Lower leg skin (tissue), 3 donors: ENCODE measurements at regions not wholly inside any gene's neighbourhood (a gene's known extent, or its start where the extent isn't known, plus 50 kb on each side); places are given as distances from the start of the nearest gene placed in this dataset.

Experiments
- POLR2A ChIP-seq, 2 donors: fragments of 450-650 bp; IDR thresholded peaks; one replicate each; pipeline ENCODE4 v1.6.1; 2016 to 2017; ENCODE audit warnings: antibody characterized with exemption in 2 of 2, mild to moderate bottlenecking in 1 of 2, moderate library complexity in 1 of 2
- TF ChIP-seq, protein P1 (sequence below), 3 donors: fragments of 450-650 bp; IDR thresholded peaks; one replicate each; pipeline ENCODE4 v1.5.1; 2016; ENCODE audit warnings: antibody characterized with exemption in 3 of 3, mild to moderate bottlenecking in 3 of 3, moderate library complexity in 2 of 3

DNA sequence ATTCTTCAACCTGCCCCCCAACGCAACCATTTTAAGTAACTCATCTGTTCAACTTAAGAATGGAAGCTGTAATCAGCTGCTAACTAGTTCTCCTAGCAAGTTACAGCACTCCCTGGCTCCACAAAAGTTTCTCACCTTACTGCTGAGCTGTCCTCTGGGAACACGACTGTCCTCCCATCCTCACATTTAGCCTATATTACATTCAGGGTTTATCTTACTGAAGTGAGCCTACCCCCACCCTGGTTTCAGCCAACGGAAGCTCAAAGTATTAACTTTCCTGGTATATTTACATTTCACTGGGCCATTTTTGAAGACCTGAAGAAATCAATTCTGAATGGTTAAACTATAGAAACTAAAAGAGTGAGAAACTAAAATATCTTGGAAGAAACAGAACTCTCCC lies 64.9 kb upstream of the TANK start:
- TF ChIP-seq, protein P1, sequence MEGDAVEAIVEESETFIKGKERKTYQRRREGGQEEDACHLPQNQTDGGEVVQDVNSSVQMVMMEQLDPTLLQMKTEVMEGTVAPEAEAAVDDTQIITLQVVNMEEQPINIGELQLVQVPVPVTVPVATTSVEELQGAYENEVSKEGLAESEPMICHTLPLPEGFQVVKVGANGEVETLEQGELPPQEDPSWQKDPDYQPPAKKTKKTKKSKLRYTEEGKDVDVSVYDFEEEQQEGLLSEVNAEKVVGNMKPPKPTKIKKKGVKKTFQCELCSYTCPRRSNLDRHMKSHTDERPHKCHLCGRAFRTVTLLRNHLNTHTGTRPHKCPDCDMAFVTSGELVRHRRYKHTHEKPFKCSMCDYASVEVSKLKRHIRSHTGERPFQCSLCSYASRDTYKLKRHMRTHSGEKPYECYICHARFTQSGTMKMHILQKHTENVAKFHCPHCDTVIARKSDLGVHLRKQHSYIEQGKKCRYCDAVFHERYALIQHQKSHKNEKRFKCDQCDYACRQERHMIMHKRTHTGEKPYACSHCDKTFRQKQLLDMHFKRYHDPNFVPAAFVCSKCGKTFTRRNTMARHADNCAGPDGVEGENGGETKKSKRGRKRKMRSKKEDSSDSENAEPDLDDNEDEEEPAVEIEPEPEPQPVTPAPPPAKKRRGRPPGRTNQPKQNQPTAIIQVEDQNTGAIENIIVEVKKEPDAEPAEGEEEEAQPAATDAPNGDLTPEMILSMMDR (IDR thresholded peaks at IDR 0.05), result no peak
- TF ChIP-seq POLR2A (IDR thresholded peaks at IDR 0.05), result no peak
